Caco-2 (cell line): ENCODE measurements at regions not wholly inside any gene's neighbourhood (a gene's known extent, or its start where the extent isn't known, plus 50 kb on each side); places are given as distances from the start of the nearest gene placed in this dataset.
A peak's percentile ranks its signal among the peaks of the same experiment; 100 is the strongest.

Experiments used
- BruUV-seq: library from RNA; stranded (reverse); fragments of 400-500 nt; replicated peaks from 2 replicates; lab custom pipeline; 2021; lab: Mats Ljungman, UMichigan
- CTCF ChIA-PET: fragments of 300-600 bp; sonication (Branson Sonifier 250); formaldehyde crosslinking; loops from one replicate; lab custom pipeline; 2022; ENCODE audit warnings: antibody characterized with exemption; lab: Charles Lee
- POLR2A ChIA-PET: fragments of 300-600 bp; sonication (Branson Sonifier 250); formaldehyde crosslinking; loops from one replicate; lab custom pipeline; 2022; ENCODE audit warnings: antibody characterized with exemption; lab: Charles Lee
- DNase-seq, 2 experiments: peaks; one replicate each; pipeline versions ENCODE4 v3.0.0 to v3.0.0-alpha.2; 2020 to 2022
- H3K27me3 ChIP-seq: replicated peaks from 2 replicates; pipeline ENCODE4 v1.6.0; 2011; ENCODE audit warnings: low read length; ENCODE audit not compliant: control insufficient read depth, insufficient read depth
- H3K36me3 ChIP-seq: 2 replicates; pipeline ENCODE4 v1.5.1; 2011; ENCODE audit warnings: low read length; ENCODE audit not compliant: control insufficient read depth, insufficient read depth
- H3K4me1 ChIP-seq: fragments of 250-450 bp; sonication (Bioruptor Pico); 2 replicates; pipeline ENCODE4 v1.5.1; 2020; ENCODE audit warnings: mild to moderate bottlenecking
- H3K4me3 ChIP-seq: 2 replicates; pipeline ENCODE4 v1.5.1; 2011; ENCODE audit warnings: low read depth, mild to moderate bottlenecking, control low read depth, low read length
- H3K9me3 ChIP-seq: fragments of 250-450 bp; sonication (Bioruptor Pico); 2 replicates; pipeline ENCODE4 v1.5.1; 2020; ENCODE audit warnings: mild to moderate bottlenecking, moderate library complexity
- H3K27ac Mint-ChIP-seq: one replicate; pipeline ENCODE4 v1.8.0; 2022; ENCODE audit warnings: mixed read lengths; ENCODE audit not compliant: unreplicated experiment
- H3K27me3 Mint-ChIP-seq: one replicate; pipeline ENCODE4 v1.8.0; 2022; ENCODE audit warnings: mixed read lengths; ENCODE audit not compliant: insufficient read depth, unreplicated experiment
- H3K36me3 Mint-ChIP-seq: one replicate; pipeline ENCODE4 v1.8.0; 2022; ENCODE audit warnings: mild to moderate bottlenecking, mixed read lengths; ENCODE audit not compliant: insufficient read depth, unreplicated experiment
- H3K4me1 Mint-ChIP-seq: one replicate; pipeline ENCODE4 v1.8.0; 2022; ENCODE audit warnings: low read depth, mixed read lengths; ENCODE audit not compliant: unreplicated experiment
- H3K4me3 Mint-ChIP-seq: one replicate; pipeline ENCODE4 v1.8.0; 2022; ENCODE audit warnings: mild to moderate bottlenecking, moderate library complexity, mixed read lengths; ENCODE audit not compliant: unreplicated experiment
- H3K9me3 Mint-ChIP-seq: one replicate; pipeline ENCODE4 v1.8.0; 2022; ENCODE audit warnings: mixed read lengths; ENCODE audit not compliant: unreplicated experiment
- intact Hi-C: fragments of 100-400 bp; cut with micrococcal nuclease; formaldehyde crosslinking; loops from one replicate; pipeline ENCODE4 v1.10.0; 2022; ENCODE audit not compliant: unreplicated experiment
- TF ChIP-seq, protein P1 (sequence below), 2 experiments: fragments of 200-600 bp in 1 of 2; IDR thresholded peaks; 1 replicate in 1 of 2; 2 replicates in 1 of 2; pipeline versions ENCODE4 v1.5.1 to v1.8.0; 2011 to 2022; ENCODE audit warnings: antibody characterized with exemption in 1 of 2, control low read depth in 1 of 2, inconsistent platforms in 1 of 2, low read depth in 1 of 2, low read length in 1 of 2, mild to moderate bottlenecking in 1 of 2, moderate library complexity in 1 of 2; ENCODE audit not compliant: insufficient read depth in 1 of 2, severe bottlenecking in 1 of 2, unreplicated experiment in 1 of 2

DNA sequence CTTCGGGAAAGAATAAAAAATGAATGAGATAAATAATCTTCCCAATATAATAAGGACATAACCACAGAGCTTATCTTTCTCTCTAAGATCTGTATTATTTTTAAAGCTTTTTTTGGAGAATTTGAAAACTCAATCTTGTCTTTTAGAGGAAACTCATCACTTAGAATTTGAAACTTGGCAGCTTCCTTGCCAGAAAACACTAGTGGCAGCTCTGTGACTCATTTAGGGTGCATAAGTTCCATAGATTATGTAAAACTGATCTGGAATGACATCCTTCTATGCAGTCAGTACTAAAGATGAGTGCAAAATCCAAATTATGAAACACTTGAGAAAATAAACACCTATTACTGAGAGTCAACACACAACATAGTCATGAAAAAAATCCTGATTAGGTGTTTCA, 848.0 kb downstream of the DACH1 start:
- CTCF ChIA-PET: no interaction called here
- no peak for DNase-seq
- Mint-ChIP-seq H3K4me3 (no peak overlapping the region), H3K36me3 (peaks cover 12% of the 10 kb centered on the region), H3K4me1 (peaks cover 27% of the 10 kb centered on the region), H3K27me3 (no peaks in the 10 kb centered on the region), H3K9me3 (peaks cover 42% of the 10 kb centered on the region), H3K27ac (no peak overlapping the region)
- no TSS peak for BruUV-seq
- Histone ChIP-seq H3K4me3 (no peak overlapping the region), H3K27me3 (no peaks in the 10 kb centered on the region), H3K4me1 (peaks cover 26% of the 10 kb centered on the region), H3K9me3 (peaks cover 32% of the 10 kb centered on the region), H3K36me3 (no peaks in the 10 kb centered on the region)
- POLR2A ChIA-PET: interaction anchor here (0.6 kb wide), 1 partner anchor 29 kb away, joined by 3 read pairs; no protein-coding TSS in a partner anchor
- TF ChIP-seq, protein P1, sequence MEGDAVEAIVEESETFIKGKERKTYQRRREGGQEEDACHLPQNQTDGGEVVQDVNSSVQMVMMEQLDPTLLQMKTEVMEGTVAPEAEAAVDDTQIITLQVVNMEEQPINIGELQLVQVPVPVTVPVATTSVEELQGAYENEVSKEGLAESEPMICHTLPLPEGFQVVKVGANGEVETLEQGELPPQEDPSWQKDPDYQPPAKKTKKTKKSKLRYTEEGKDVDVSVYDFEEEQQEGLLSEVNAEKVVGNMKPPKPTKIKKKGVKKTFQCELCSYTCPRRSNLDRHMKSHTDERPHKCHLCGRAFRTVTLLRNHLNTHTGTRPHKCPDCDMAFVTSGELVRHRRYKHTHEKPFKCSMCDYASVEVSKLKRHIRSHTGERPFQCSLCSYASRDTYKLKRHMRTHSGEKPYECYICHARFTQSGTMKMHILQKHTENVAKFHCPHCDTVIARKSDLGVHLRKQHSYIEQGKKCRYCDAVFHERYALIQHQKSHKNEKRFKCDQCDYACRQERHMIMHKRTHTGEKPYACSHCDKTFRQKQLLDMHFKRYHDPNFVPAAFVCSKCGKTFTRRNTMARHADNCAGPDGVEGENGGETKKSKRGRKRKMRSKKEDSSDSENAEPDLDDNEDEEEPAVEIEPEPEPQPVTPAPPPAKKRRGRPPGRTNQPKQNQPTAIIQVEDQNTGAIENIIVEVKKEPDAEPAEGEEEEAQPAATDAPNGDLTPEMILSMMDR (IDR thresholded peaks at IDR 0.05; ENCODE audit: insufficient read depth in 1 of 2, low read depth in 1 of 2, low read length in 1 of 2, severe bottlenecking in 1 of 2, unreplicated experiment in 1 of 2): no peak
- intact Hi-C loops: no loop called here

DNA sequence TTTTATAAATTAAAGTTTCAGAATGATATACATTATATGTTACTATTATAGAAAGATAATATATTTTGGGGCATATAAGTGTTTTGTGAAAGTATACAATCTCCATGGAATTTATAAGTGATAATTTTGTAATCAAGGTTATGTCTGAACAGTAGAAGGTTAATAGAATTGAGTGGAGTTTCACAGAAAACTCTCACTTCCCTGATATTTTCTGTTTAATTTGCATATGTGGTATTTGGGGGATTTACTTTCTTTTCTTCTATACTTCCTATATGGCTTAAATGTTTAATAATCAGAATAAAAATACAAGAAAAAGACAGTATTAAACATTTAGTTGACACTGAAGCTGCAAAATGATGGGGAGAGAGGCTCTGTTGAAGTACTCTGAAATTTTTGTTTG, 848.5 kb downstream of the DACH1 start:
- Mint-ChIP-seq H3K27ac (no peak overlapping the region), H3K27me3 (no peaks in the 10 kb centered on the region), H3K4me1 (peaks cover 28% of the 10 kb centered on the region), H3K4me3 (no peak overlapping the region), H3K36me3 (peaks cover 12% of the 10 kb centered on the region), H3K9me3 (peaks cover 38% of the 10 kb centered on the region)
- no peaks in the 10 kb centered on the region for H3K27me3 ChIP-seq
- H3K36me3 ChIP-seq: no peaks in the 10 kb centered on the region
- intact Hi-C loops: no loop called here
- TF ChIP-seq, protein P1 (IDR thresholded peaks at IDR 0.05; ENCODE audit: insufficient read depth in 1 of 2, low read depth in 1 of 2, low read length in 1 of 2, severe bottlenecking in 1 of 2, unreplicated experiment in 1 of 2): no peak
- H3K4me1 ChIP-seq: peaks cover 27% of the 10 kb centered on the region
- CTCF ChIA-PET: no interaction called here
- peaks cover 32% of the 10 kb centered on the region for H3K9me3 ChIP-seq
- H3K4me3 ChIP-seq: no peak overlapping the region
- DNase-seq: no peak
- BruUV-seq: no TSS peak
- POLR2A ChIA-PET: no interaction called here

DNA sequence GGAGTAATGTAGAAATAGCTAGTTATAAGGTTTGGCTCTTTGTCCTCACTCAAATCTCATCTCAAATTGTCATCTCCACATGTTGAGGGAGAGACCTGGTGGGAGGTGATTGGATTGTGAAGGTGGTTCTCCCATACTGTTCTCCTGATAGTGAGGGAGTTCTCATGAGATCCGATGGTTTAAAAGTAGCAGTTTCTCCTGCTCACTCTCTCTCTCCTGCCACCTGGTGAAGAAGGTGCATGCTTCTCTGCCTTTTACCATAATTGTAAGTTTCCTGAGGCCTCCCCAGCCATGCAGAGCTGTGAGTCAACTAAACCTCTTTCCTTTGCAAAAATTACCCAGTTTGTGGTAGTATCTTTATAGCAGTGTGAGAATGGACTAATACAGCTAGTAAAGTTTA, 849.4 kb downstream of the DACH1 start:
- Mint-ChIP-seq H3K36me3 (peaks cover 12% of the 10 kb centered on the region), H3K9me3 (peaks cover 29% of the 10 kb centered on the region), H3K4me1 (peaks cover 28% of the 10 kb centered on the region), H3K27ac (peak overlapping the region; percentile 59), H3K4me3 (no peak overlapping the region), H3K27me3 (no peaks in the 10 kb centered on the region)
- Histone ChIP-seq H3K9me3 (peaks cover 38% of the 10 kb centered on the region), H3K4me3 (no peak overlapping the region), H3K4me1 (peaks cover 27% of the 10 kb centered on the region), H3K27me3 (no peaks in the 10 kb centered on the region), H3K36me3 (no peaks in the 10 kb centered on the region)
- intact Hi-C loops: no loop called here
- POLR2A ChIA-PET: no interaction called here
- no peak for DNase-seq
- TF ChIP-seq, protein P1 (IDR thresholded peaks at IDR 0.05; ENCODE audit: insufficient read depth in 1 of 2, low read depth in 1 of 2, low read length in 1 of 2, severe bottlenecking in 1 of 2, unreplicated experiment in 1 of 2): no peak
- no TSS peak for BruUV-seq
- CTCF ChIA-PET: no interaction called here
